HepG2 (cell line): ENCODE measurements at regions not wholly inside any gene's neighbourhood (a gene's known extent, or its start where the extent isn't known, plus 50 kb on each side); places are given as distances from the start of the nearest gene placed in this dataset.
A peak's percentile ranks its signal among the peaks of the same experiment; 100 is the strongest.

Experiments
- BHLHE40 ChIP-seq: IDR thresholded peaks from 2 replicates; pipeline ENCODE4 v1.6.1; 2011; ENCODE audit warnings: low read length, improper control_type of control experiment
- CHCHD3 ChIP-seq: sonication (generic); formaldehyde crosslinking; IDR thresholded peaks from 2 replicates; pipeline ENCODE4 v1.8.0; 2022; ENCODE audit warnings: mild to moderate bottlenecking, missing genetic modification reagents, moderate library complexity
- ETV5 ChIP-seq: IDR thresholded peaks from 2 replicates; pipeline ENCODE4 v1.6.1; 2018; ENCODE audit warnings: missing biosample characterization, missing genetic modification reagents, inconsistent platforms, borderline replicate concordance
- GABPB1 ChIP-seq: IDR thresholded peaks from 2 replicates; pipeline ENCODE4 v1.6.1; 2016; ENCODE audit warnings: mild to moderate bottlenecking, missing genetic modification reagents, moderate library complexity, missing compliant biosample characterization
- HCFC1 ChIP-seq: fragments of 150-350 bp; IDR thresholded peaks from 2 replicates; pipeline ENCODE4 v1.6.1; 2014; ENCODE audit warnings: low read depth, low read length
- KDM6A ChIP-seq: IDR thresholded peaks from 2 replicates; pipeline ENCODE4 v1.6.1; 2016; ENCODE audit warnings: low read depth
- RBM22 ChIP-seq: fragments of 200-400 bp; formaldehyde crosslinking; optimal IDR thresholded peaks from 2 replicates; pipeline ENCODE3; 2017; ENCODE audit warnings: mild to moderate bottlenecking, low read length, moderate library complexity
- SOX5 ChIP-seq: IDR thresholded peaks from 2 replicates; pipeline ENCODE4 v1.6.1; 2016; ENCODE audit warnings: borderline replicate concordance
- STAT5B ChIP-seq: sonication (generic); formaldehyde crosslinking; IDR thresholded peaks from 2 replicates; pipeline ENCODE4 v1.4.0; 2020; ENCODE audit warnings: missing genetic modification reagents
- STAT6 ChIP-seq: sonication (generic); formaldehyde crosslinking; IDR thresholded peaks from 2 replicates; pipeline ENCODE4 v1.4.0; 2020; ENCODE audit warnings: missing genetic modification reagents, mild to moderate bottlenecking, borderline replicate concordance
- TBP ChIP-seq: sonication (generic); formaldehyde crosslinking; IDR thresholded peaks from 2 replicates; pipeline ENCODE4 v1.5.0; 2020; ENCODE audit warnings: missing genetic modification reagents
- TGIF2 ChIP-seq: IDR thresholded peaks from 2 replicates; pipeline ENCODE4 v1.6.1; 2016; ENCODE audit warnings: control low read depth, missing compliant biosample characterization
- ZMAT3 ChIP-seq: sonication (generic); formaldehyde crosslinking; conservative IDR thresholded peaks from 2 replicates; pipeline ENCODE4 v1.7.0; 2021; ENCODE audit warnings: missing genetic modification reagents
- ZNF564 ChIP-seq: sonication (generic); formaldehyde crosslinking; IDR thresholded peaks from 2 replicates; pipeline ENCODE4 v1.8.1; 2023; ENCODE audit warnings: mild to moderate bottlenecking, missing genetic modification reagents
- ZNF879 ChIP-seq: sonication (generic); formaldehyde crosslinking; IDR thresholded peaks from 2 replicates; pipeline ENCODE4 v1.8.1; 2023; ENCODE audit warnings: missing genetic modification reagents
- TF ChIP-seq, protein P1 (sequence below): sonication (generic); formaldehyde crosslinking; IDR thresholded peaks from 2 replicates; pipeline ENCODE4 v1.9.0; 2021; ENCODE audit warnings: missing genetic modification reagents, borderline replicate concordance
- TF ChIP-seq, protein P2 (sequence below): sonication (generic); formaldehyde crosslinking; IDR thresholded peaks from 2 replicates; pipeline ENCODE4 v1.4.0; 2020; ENCODE audit warnings: missing genetic modification reagents
- TF ChIP-seq, protein P3 (sequence below): sonication (generic); formaldehyde crosslinking; IDR thresholded peaks from 2 replicates; pipeline ENCODE4 v1.9.0; 2021; ENCODE audit warnings: missing genetic modification reagents, borderline replicate concordance
- TF ChIP-seq, protein P4 (sequence below): sonication (generic); formaldehyde crosslinking; IDR thresholded peaks from 2 replicates; pipeline ENCODE4 v1.5.1; 2020; ENCODE audit warnings: missing genetic modification reagents, mild to moderate bottlenecking, borderline replicate concordance

- no peak for TF ChIP-seq CHCHD3 (CRISPR knock-in tag)
- no peak for TF ChIP-seq STAT5B (CRISPR knock-in tag)
- TF ChIP-seq ETV5 (CRISPR knock-in tag) = peak; percentile 27; the same call in 1 of the 2 replicates
- TF ChIP-seq STAT6 (CRISPR knock-in tag) = no peak
- TF ChIP-seq, protein P1, sequence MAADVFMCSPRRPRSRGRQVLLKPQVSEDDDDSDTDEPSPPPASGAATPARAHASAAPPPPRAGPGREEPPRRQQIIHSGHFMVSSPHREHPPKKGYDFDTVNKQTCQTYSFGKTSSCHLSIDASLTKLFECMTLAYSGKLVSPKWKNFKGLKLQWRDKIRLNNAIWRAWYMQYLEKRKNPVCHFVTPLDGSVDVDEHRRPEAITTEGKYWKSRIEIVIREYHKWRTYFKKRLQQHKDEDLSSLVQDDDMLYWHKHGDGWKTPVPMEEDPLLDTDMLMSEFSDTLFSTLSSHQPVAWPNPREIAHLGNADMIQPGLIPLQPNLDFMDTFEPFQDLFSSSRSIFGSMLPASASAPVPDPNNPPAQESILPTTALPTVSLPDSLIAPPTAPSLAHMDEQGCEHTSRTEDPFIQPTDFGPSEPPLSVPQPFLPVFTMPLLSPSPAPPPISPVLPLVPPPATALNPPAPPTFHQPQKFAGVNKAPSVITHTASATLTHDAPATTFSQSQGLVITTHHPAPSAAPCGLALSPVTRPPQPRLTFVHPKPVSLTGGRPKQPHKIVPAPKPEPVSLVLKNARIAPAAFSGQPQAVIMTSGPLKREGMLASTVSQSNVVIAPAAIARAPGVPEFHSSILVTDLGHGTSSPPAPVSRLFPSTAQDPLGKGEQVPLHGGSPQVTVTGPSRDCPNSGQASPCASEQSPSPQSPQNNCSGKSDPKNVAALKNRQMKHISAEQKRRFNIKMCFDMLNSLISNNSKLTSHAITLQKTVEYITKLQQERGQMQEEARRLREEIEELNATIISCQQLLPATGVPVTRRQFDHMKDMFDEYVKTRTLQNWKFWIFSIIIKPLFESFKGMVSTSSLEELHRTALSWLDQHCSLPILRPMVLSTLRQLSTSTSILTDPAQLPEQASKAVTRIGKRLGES (CRISPR knock-in tag) = no peak
- TF ChIP-seq TGIF2 (CRISPR knock-in tag) = no peak
- no peak for TF ChIP-seq TBP
- TF ChIP-seq, protein P2, sequence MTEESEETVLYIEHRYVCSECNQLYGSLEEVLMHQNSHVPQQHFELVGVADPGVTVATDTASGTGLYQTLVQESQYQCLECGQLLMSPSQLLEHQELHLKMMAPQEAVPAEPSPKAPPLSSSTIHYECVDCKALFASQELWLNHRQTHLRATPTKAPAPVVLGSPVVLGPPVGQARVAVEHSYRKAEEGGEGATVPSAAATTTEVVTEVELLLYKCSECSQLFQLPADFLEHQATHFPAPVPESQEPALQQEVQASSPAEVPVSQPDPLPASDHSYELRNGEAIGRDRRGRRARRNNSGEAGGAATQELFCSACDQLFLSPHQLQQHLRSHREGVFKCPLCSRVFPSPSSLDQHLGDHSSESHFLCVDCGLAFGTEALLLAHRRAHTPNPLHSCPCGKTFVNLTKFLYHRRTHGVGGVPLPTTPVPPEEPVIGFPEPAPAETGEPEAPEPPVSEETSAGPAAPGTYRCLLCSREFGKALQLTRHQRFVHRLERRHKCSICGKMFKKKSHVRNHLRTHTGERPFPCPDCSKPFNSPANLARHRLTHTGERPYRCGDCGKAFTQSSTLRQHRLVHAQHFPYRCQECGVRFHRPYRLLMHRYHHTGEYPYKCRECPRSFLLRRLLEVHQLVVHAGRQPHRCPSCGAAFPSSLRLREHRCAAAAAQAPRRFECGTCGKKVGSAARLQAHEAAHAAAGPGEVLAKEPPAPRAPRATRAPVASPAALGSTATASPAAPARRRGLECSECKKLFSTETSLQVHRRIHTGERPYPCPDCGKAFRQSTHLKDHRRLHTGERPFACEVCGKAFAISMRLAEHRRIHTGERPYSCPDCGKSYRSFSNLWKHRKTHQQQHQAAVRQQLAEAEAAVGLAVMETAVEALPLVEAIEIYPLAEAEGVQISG = no peak
- TF ChIP-seq KDM6A (CRISPR knock-in tag) = no peak
- TF ChIP-seq, protein P3, sequence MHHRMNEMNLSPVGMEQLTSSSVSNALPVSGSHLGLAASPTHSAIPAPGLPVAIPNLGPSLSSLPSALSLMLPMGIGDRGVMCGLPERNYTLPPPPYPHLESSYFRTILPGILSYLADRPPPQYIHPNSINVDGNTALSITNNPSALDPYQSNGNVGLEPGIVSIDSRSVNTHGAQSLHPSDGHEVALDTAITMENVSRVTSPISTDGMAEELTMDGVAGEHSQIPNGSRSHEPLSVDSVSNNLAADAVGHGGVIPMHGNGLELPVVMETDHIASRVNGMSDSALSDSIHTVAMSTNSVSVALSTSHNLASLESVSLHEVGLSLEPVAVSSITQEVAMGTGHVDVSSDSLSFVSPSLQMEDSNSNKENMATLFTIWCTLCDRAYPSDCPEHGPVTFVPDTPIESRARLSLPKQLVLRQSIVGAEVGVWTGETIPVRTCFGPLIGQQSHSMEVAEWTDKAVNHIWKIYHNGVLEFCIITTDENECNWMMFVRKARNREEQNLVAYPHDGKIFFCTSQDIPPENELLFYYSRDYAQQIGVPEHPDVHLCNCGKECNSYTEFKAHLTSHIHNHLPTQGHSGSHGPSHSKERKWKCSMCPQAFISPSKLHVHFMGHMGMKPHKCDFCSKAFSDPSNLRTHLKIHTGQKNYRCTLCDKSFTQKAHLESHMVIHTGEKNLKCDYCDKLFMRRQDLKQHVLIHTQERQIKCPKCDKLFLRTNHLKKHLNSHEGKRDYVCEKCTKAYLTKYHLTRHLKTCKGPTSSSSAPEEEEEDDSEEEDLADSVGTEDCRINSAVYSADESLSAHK = no peak
- no peak for TF ChIP-seq BHLHE40
- peak; percentile 81; the same call in 1 of the 2 replicates for TF ChIP-seq ZNF564 (CRISPR knock-in tag)
- TF ChIP-seq GABPB1 (CRISPR knock-in tag) = 0 out of 2 replicates have a peak, but pooled peaks have one; percentile 14
- no peak for TF ChIP-seq HCFC1
- no peak for TF ChIP-seq ZNF879 (CRISPR knock-in tag)
- TF ChIP-seq SOX5 (CRISPR knock-in tag) = no peak
- TF ChIP-seq, protein P4, sequence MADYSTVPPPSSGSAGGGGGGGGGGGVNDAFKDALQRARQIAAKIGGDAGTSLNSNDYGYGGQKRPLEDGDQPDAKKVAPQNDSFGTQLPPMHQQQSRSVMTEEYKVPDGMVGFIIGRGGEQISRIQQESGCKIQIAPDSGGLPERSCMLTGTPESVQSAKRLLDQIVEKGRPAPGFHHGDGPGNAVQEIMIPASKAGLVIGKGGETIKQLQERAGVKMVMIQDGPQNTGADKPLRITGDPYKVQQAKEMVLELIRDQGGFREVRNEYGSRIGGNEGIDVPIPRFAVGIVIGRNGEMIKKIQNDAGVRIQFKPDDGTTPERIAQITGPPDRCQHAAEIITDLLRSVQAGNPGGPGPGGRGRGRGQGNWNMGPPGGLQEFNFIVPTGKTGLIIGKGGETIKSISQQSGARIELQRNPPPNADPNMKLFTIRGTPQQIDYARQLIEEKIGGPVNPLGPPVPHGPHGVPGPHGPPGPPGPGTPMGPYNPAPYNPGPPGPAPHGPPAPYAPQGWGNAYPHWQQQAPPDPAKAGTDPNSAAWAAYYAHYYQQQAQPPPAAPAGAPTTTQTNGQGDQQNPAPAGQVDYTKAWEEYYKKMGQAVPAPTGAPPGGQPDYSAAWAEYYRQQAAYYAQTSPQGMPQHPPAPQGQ (CRISPR knock-in tag) = no peak
- TF ChIP-seq RBM22 = no peak
- TF ChIP-seq ZMAT3 (CRISPR knock-in tag) = no peak
These were observed 188.6 kb downstream of the HIPK3 start (continued) for GRCh38 chr11:33445761-33446161.
